OCI-LY3 (cell line): ENCODE measurements at regions not wholly inside any gene's neighbourhood (a gene's known extent, or its start where the extent isn't known, plus 50 kb on each side); places are given as distances from the start of the nearest gene placed in this dataset.

Experiments used
- H2AFZ ChIP-seq: fragments of 200-600, 300-600 bp; shearing (Covaris generic); 2 replicates; pipeline ENCODE4 v1.6.0; 2014; ENCODE audit warnings: antibody characterized with exemption, low read depth, low read length
- H3K27ac ChIP-seq: fragments of 200-600, 300-600 bp; sonication (generic); 2 replicates; pipeline ENCODE4 v1.5.1; 2014; ENCODE audit warnings: mild to moderate bottlenecking, low read length, moderate library complexity, mixed read lengths
- H3K27me3 ChIP-seq: fragments of 200-600, 300-600 bp; sonication (generic); 2 replicates; pipeline ENCODE4 v1.6.1; 2014; ENCODE audit warnings: low read depth, low read length, mixed read lengths
- H3K36me3 ChIP-seq: fragments of 200-600, 300-600 bp; sonication (generic); replicated peaks from 2 replicates; pipeline ENCODE3; 2014; ENCODE audit warnings: low read depth, low read length, mixed read lengths
- H3K4me1 ChIP-seq: fragments of 300-600, 200-600 bp; sonication (generic); 2 replicates; pipeline ENCODE4 v1.6.1; 2014; ENCODE audit warnings: low read length, mixed read lengths
- H3K4me2 ChIP-seq: fragments of 200-600, 300-600 bp; sonication (generic); 2 replicates; pipeline ENCODE4 v1.6.1; 2014; ENCODE audit warnings: low read length, mixed read lengths
- H3K4me3 ChIP-seq: fragments of 300-600, 200-600 bp; sonication (generic); 2 replicates; pipeline ENCODE4 v1.5.1; 2014; ENCODE audit warnings: antibody characterized with exemption, mild to moderate bottlenecking, low read length, moderate library complexity
- H3K79me2 ChIP-seq: fragments of 300-600, 200-600 bp; shearing (Covaris generic); 2 replicates; pipeline ENCODE4 v1.6.1; 2014; ENCODE audit warnings: mild to moderate bottlenecking, low read length, mixed read lengths
- H3K9ac ChIP-seq: fragments of 300-600, 200-600 bp; shearing (Covaris generic); 2 replicates; pipeline ENCODE4 v1.6.0; 2014; ENCODE audit warnings: mild to moderate bottlenecking, low read length, moderate library complexity
- H3K9me3 ChIP-seq: fragments of 200-600, 300-600 bp; shearing (Covaris generic); 2 replicates; pipeline ENCODE4 v1.6.1; 2014; ENCODE audit warnings: low read length, mixed read lengths; ENCODE audit not compliant: insufficient read depth
- H4K20me1 ChIP-seq: fragments of 200-600, 300-600 bp; sonication (generic); 2 replicates; pipeline ENCODE4 v1.6.1; 2016; ENCODE audit warnings: low read length, mixed read lengths; ENCODE audit not compliant: insufficient read depth
- CTCF ChIP-seq: fragments of 200-600, 300-600 bp; sonication (generic); IDR thresholded peaks from 2 replicates; pipeline ENCODE4 v1.5.1; 2014; ENCODE audit warnings: antibody characterized with exemption, low read length, low read depth
- EZH2phosphoT487 ChIP-seq: fragments of 200-600 bp; shearing (Covaris generic); IDR thresholded peaks from 2 replicates; pipeline ENCODE4 v1.6.1; 2018; ENCODE audit warnings: antibody characterized with exemption, mixed run types, low read depth

DNA sequence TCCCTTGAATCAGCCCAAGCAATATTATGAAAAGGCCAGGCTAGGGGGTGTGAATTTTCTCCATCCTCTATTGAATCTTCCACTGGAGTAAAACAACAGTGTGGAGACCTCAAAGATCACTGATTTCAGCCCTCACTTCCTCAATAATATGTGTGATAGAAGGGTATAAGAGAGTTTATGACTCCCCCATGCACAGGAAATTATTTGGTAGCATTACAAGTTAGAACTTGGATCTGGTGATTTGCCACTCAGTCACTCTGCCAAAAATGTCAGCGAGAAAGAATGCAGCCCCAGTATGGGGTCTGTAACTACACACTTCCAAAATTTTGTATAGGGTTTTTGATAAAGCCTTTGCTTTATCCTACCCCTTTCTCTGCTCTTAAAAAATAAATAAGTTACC lies 81.0 kb upstream of the KCNMB2 start:
- H3K79me2 ChIP-seq, result no peaks in the 10 kb centered on the region
- no peak overlapping the region for H3K27ac ChIP-seq
- H3K27me3 ChIP-seq, result peaks cover 3% of the 10 kb centered on the region; the same call in 1 of the 2 replicates
- no peak overlapping the region for H3K9ac ChIP-seq
- no peak overlapping the region for H3K4me2 ChIP-seq
- H3K4me3 ChIP-seq, result no peak overlapping the region
- TF ChIP-seq EZH2phosphoT487, result no peak
- TF ChIP-seq CTCF, result no peak
- no peak overlapping the region for H2AFZ ChIP-seq
- no peaks in the 10 kb centered on the region for H3K9me3 ChIP-seq
- H3K36me3 ChIP-seq, result no peaks in the 10 kb centered on the region
- no peaks in the 10 kb centered on the region for H4K20me1 ChIP-seq
- no peaks in the 10 kb centered on the region for H3K4me1 ChIP-seq

GRCh38 chr3:178455946-178456345 lies 80.3 kb upstream of the KCNMB2 start:
- H3K4me2 ChIP-seq, result no peak overlapping the region
- TF ChIP-seq EZH2phosphoT487, result no peak
- TF ChIP-seq CTCF, result no peak
- H3K36me3 ChIP-seq, result no peaks in the 10 kb centered on the region
- H3K27me3 ChIP-seq, result peaks cover 3% of the 10 kb centered on the region; the same call in 1 of the 2 replicates
- no peak overlapping the region for H3K4me3 ChIP-seq
- no peak overlapping the region for H3K9ac ChIP-seq
- no peaks in the 10 kb centered on the region for H4K20me1 ChIP-seq
- H3K9me3 ChIP-seq, result no peaks in the 10 kb centered on the region
- no peaks in the 10 kb centered on the region for H3K79me2 ChIP-seq
- no peak overlapping the region for H2AFZ ChIP-seq
- H3K4me1 ChIP-seq, result no peaks in the 10 kb centered on the region
- no peak overlapping the region for H3K27ac ChIP-seq

DNA sequence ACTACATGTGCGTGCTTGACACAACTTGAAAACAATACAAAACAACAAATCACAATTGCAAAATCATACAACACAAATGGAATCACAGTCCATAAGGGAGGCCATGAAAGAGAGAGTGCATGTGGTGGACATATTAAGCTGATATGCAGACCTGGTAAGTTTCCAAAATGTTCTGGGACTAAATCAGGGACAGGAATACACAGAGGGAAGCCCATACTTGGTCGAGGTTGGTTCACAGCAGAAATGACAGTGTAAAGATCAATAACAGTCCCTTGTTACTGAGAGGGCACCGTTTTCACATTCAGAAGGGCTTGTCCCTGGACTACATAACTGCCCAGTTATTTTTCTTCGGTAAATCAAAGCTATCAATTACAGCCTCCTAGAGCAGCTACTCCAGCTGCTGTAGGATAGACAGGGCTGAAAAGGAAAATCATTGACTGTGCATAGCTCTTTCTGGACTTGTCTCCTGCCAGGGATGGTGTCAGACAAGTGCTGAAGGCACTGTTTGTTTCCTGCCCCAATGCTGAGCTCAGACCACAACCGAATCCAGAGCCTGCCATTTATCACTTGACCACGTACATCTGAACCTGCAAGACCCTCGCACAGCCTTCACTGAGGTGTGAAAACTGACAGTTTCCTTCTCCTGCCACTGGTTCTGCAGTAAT lies 79.5 kb upstream of the KCNMB2 start:
- Histone ChIP-seq H3K4me2 (no peak overlapping the region), H3K36me3 (no peaks in the 10 kb centered on the region), H3K27me3 (peaks cover 3% of the 10 kb centered on the region; the same call in 1 of the 2 replicates), H3K9me3 (no peaks in the 10 kb centered on the region), H3K4me3 (no peak overlapping the region), H3K4me1 (no peaks in the 10 kb centered on the region), H2AFZ (no peak overlapping the region), H4K20me1 (no peaks in the 10 kb centered on the region), H3K79me2 (no peaks in the 10 kb centered on the region), H3K9ac (no peak overlapping the region), H3K27ac (no peak overlapping the region)
- TF ChIP-seq CTCF, result no peak
- TF ChIP-seq EZH2phosphoT487, result no peak

DNA sequence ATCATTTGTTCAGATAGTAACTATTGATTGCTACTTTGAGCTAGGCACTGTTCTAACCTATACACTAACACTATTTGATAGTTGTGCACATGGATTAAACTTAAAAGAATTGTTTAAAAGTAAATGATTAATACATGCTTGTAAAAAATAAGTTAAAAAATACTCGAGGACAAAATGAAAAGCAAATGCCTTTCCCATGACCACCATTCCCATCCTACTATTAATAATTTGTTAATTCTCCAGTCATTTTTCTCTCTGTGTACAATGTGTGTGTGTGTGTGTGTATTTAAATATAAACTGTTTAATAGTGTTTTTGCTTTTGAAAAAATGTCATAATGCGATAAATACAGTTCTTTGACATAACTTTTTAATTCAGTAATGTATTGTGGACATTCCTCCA lies 78.7 kb upstream of the KCNMB2 start:
- Histone ChIP-seq H3K4me2 (no peak overlapping the region), H3K4me1 (no peaks in the 10 kb centered on the region), H2AFZ (no peak overlapping the region), H3K9ac (no peak overlapping the region), H3K27me3 (peaks cover 3% of the 10 kb centered on the region; the same call in 1 of the 2 replicates), H3K27ac (no peak overlapping the region), H4K20me1 (no peaks in the 10 kb centered on the region), H3K9me3 (no peaks in the 10 kb centered on the region), H3K79me2 (no peaks in the 10 kb centered on the region), H3K4me3 (no peak overlapping the region), H3K36me3 (no peaks in the 10 kb centered on the region)
- TF ChIP-seq EZH2phosphoT487, result no peak
- no peak for TF ChIP-seq CTCF
